WTC11 (cell line): ENCODE measurements at regions not wholly inside any gene's neighbourhood (a gene's known extent, or its start where the extent isn't known, plus 50 kb on each side); places are given as distances from the start of the nearest gene placed in this dataset.

ENCODE experiments used
- AR ChIP-seq: fragments of 250-450 bp; sonication (Bioruptor Pico); IDR thresholded peaks from 2 replicates; pipeline ENCODE4 v1.9.0; 2021; ENCODE audit warnings: mild to moderate bottlenecking
- ARID4B ChIP-seq: sonication (generic); formaldehyde crosslinking; IDR thresholded peaks from 2 replicates; pipeline ENCODE4 v1.8.0; 2023; ENCODE audit warnings: missing genetic modification reagents, mild to moderate bottlenecking, borderline replicate concordance
- CTCF ChIP-seq: fragments of 200-600 bp; IDR thresholded peaks from 2 replicates; pipeline ENCODE4 v1.8.0; 2022; ENCODE audit warnings: antibody characterized with exemption
- HMGA2 ChIP-seq: fragments of 250-450 bp; sonication (Bioruptor Pico); IDR thresholded peaks from 2 replicates; pipeline ENCODE4 v1.4.0; 2021; ENCODE audit warnings: mild to moderate bottlenecking, moderate library complexity
- NFATC4 ChIP-seq: fragments of 250-450 bp; sonication (Bioruptor Pico); IDR thresholded peaks from 2 replicates; pipeline ENCODE4 v1.9.0; 2021; ENCODE audit warnings: mild to moderate bottlenecking
- NR3C1 ChIP-seq: sonication (generic); formaldehyde crosslinking; conservative IDR thresholded peaks from 2 replicates; pipeline ENCODE4 v1.8.1; 2023; ENCODE audit warnings: low read depth, mild to moderate bottlenecking, missing genetic modification reagents
- SP1 ChIP-seq: sonication (generic); formaldehyde crosslinking; conservative IDR thresholded peaks from 2 replicates; pipeline ENCODE4 v1.8.1; 2022; ENCODE audit warnings: missing genetic modification reagents
- STAT6 ChIP-seq: sonication (generic); formaldehyde crosslinking; conservative IDR thresholded peaks from 2 replicates; pipeline ENCODE4 v1.8.1; 2023; ENCODE audit warnings: mild to moderate bottlenecking, low read depth, missing genetic modification reagents, moderate library complexity
- USF2 ChIP-seq: sonication (generic); formaldehyde crosslinking; IDR thresholded peaks from 2 replicates; pipeline ENCODE4 v1.8.1; 2023; ENCODE audit warnings: mild to moderate bottlenecking, missing genetic modification reagents, moderate library complexity
- ZBTB21 ChIP-seq: sonication (generic); formaldehyde crosslinking; IDR thresholded peaks from 2 replicates; pipeline ENCODE4 v1.8.1; 2023; ENCODE audit warnings: mild to moderate bottlenecking, missing genetic modification reagents, borderline replicate concordance
- ZNF121 ChIP-seq: sonication (generic); formaldehyde crosslinking; IDR thresholded peaks from 2 replicates; pipeline ENCODE4 v1.8.0; 2023; ENCODE audit warnings: missing genetic modification reagents
- ZNF317 ChIP-seq: sonication (generic); formaldehyde crosslinking; IDR thresholded peaks from 2 replicates; pipeline ENCODE4 v1.8.1; 2023; ENCODE audit warnings: low read depth, mild to moderate bottlenecking, moderate library complexity, missing genetic modification reagents, borderline replicate concordance

- TF ChIP-seq CTCF (no peak), NR3C1 (CRISPR knock-in tag) (no peak), ARID4B (no peak), NFATC4 (no peak), AR (CRISPR knock-in tag) (no peak), ZBTB21 (CRISPR knock-in tag) (no peak), STAT6 (CRISPR knock-in tag) (no peak), ZNF121 (no peak), USF2 (CRISPR knock-in tag) (no peak), ZNF317 (CRISPR knock-in tag) (no peak), SP1 (no peak), HMGA2 (CRISPR knock-in tag) (no peak)
These were observed 580.4 kb downstream of the CBLN4 start for GRCh38 chr20:55424968-55425367.
